ENCODE measurements at regions not wholly inside any gene's neighbourhood (a gene's known extent, or its start where the extent isn't known, plus 50 kb on each side); places are given as distances from the start of the nearest gene placed in this dataset.
"Not testable (repeated sequence)": the region's sequence is repeated elsewhere in the genome, so short reads cannot be mapped to it uniquely, and the experiment has no call there.

GRCh38 chr18:38751898-38752297 lies 1186.3 kb upstream of the CELF4 start:
- no peak for DNase-seq
- Histone ChIP-seq H3K27ac (no peak overlapping the region), H3K4me1 (ENCODE audit: insufficient read depth) (no peaks in the 10 kb centered on the region), H3K36me3 (no peaks in the 10 kb centered on the region), H3K27me3 (no peaks in the 10 kb centered on the region), H3K4me3 (no peak overlapping the region), H3K9me3 (no peaks in the 10 kb centered on the region)
- 17 to 28% (median 22%) methylated on average over 8 of the region's 8 CpGs for WGBS, 3 donors
- intact Hi-C loops (cut with DNase I) = loop anchor here in 1 of 4 donors (10.0 kb wide), 1 partner anchor 53 kb away; no protein-coding TSS in a partner anchor
- TF ChIP-seq EP300 (IDR thresholded peaks at IDR 0.05) = no peak
- no peak for TF ChIP-seq CTCF (IDR thresholded peaks at IDR 0.05)
- no peak for TF ChIP-seq POLR2A (IDR thresholded peaks at IDR 0.05)

GRCh38 chr18:38751211-38751610 lies 1185.6 kb upstream of the CELF4 start:
- Histone ChIP-seq H3K4me1 (ENCODE audit: insufficient read depth) (no peaks in the 10 kb centered on the region), H3K4me3 (no peak overlapping the region), H3K27me3 (no peaks in the 10 kb centered on the region), H3K9me3 (no peaks in the 10 kb centered on the region), H3K27ac (no peak overlapping the region), H3K36me3 (no peaks in the 10 kb centered on the region)
- 89 to 93% (median 92%) methylated on average over 2 of the region's 2 CpGs for WGBS, 3 donors
- DNase-seq = no peak
- TF ChIP-seq POLR2A (IDR thresholded peaks at IDR 0.05) = no peak
- TF ChIP-seq EP300 (IDR thresholded peaks at IDR 0.05) = no peak
- intact Hi-C loops (cut with DNase I) = loop anchor here in 1 of 4 donors (10.0 kb wide), 1 partner anchor 54 kb away; no protein-coding TSS in a partner anchor

GRCh38 chr18:38750751-38751150 lies 1185.2 kb upstream of the CELF4 start:
- Histone ChIP-seq H3K9me3 (no peaks in the 10 kb centered on the region), H3K4me1 (ENCODE audit: insufficient read depth) (no peaks in the 10 kb centered on the region), H3K27ac (no peak overlapping the region), H3K27me3 (no peaks in the 10 kb centered on the region), H3K4me3 (no peak overlapping the region), H3K36me3 (no peaks in the 10 kb centered on the region)
- TF ChIP-seq CTCF (IDR thresholded peaks at IDR 0.05) = no peak
- TF ChIP-seq POLR2A (IDR thresholded peaks at IDR 0.05) = no peak
- no peak for TF ChIP-seq EP300 (IDR thresholded peaks at IDR 0.05)
- DNase-seq = no peak
- whole genome bisulfite sequencing, 3 donors = 87 to 88% (median 87%) methylated on average over 3 of the region's 3 CpGs
- intact Hi-C loops (cut with DNase I) = loop anchor here in 1 of 4 donors (10.0 kb wide), 1 partner anchor 54 kb away; no protein-coding TSS in a partner anchor

GRCh38 chr18:38747153-38747552 lies 1181.6 kb upstream of the CELF4 start:
- WGBS, 3 donors = 86 to 91% (median 88%) methylated on average over 5 of the region's 5 CpGs
- H3K27me3 ChIP-seq = no peaks in the 10 kb centered on the region
- intact Hi-C loops (cut with DNase I) = no loop called here
- no peak overlapping the region for H3K4me3 ChIP-seq
- no peaks in the 10 kb centered on the region for H3K9me3 ChIP-seq
- DNase-seq = no peak
- no peak overlapping the region for H3K27ac ChIP-seq
- H3K36me3 ChIP-seq = no peaks in the 10 kb centered on the region
- H3K4me1 ChIP-seq (ENCODE audit: insufficient read depth) = no peaks in the 10 kb centered on the region
- TF ChIP-seq POLR2A (IDR thresholded peaks at IDR 0.05) (no peak), CTCF (IDR thresholded peaks at IDR 0.05) (no peak), EP300 (IDR thresholded peaks at IDR 0.05) (no peak)

- 60 to 70% (median 62%) methylated on average over 2 of the region's 2 CpGs for WGBS, 3 donors
- H3K4me3 ChIP-seq; H3K27ac ChIP-seq; H3K36me3 ChIP-seq; DNase-seq; H3K9me3 ChIP-seq; intact Hi-C loops (cut with DNase I); H3K27me3 ChIP-seq; H3K4me1 ChIP-seq (ENCODE audit: insufficient read depth): not testable (repeated sequence)
These were observed 1154.6 kb upstream of the CELF4 start for GRCh38 chr18:38720181-38720580.

Measured in ovary (tissue), 7 donors.